A673 (cell line): ENCODE measurements at regions not wholly inside any gene's neighbourhood (a gene's known extent, or its start where the extent isn't known, plus 50 kb on each side); places are given as distances from the start of the nearest gene placed in this dataset.

ENCODE experiments used
- CTCF ChIP-seq: fragments of 300-800, 200-600 bp; sonication (generic); conservative IDR thresholded peaks from 2 replicates; pipeline ENCODE4 v1.5.1; 2017; ENCODE audit warnings: low read depth, mild to moderate bottlenecking, antibody characterized with exemption, low read length, moderate library complexity, mixed read lengths
- EZH2 ChIP-seq: fragments of 200-600 bp; sonication (generic); IDR thresholded peaks from 2 replicates; pipeline ENCODE4 v1.6.1; 2017; ENCODE audit warnings: borderline replicate concordance, low read depth, mild to moderate bottlenecking, mixed read lengths, antibody characterized with exemption, low read length; ENCODE audit not compliant: poor library complexity, severe bottlenecking

- no peak for TF ChIP-seq EZH2
- no peak for TF ChIP-seq CTCF
Measured at GRCh38 chr1:213840575-213840974, 147.2 kb upstream of the PROX1 start.
